Bronchial epithelial cell (primary cell): ENCODE measurements at regions not wholly inside any gene's neighbourhood (a gene's known extent, or its start where the extent isn't known, plus 50 kb on each side); places are given as distances from the start of the nearest gene placed in this dataset.

Source experiments
- DNase-seq: peaks from one replicate; pipeline ENCODE4 v3.0.0-alpha.2; 2010; ENCODE audit warnings: low read depth
- FAIRE-seq: peaks from 2 replicates; lab custom pipeline; 2011; peaks lifted over from hg19 to GRCh38; lab: Jason Lieb, UNC
- H3K27me3 ChIP-seq: 2 replicates; pipeline ENCODE4 v1.5.1; 2011; ENCODE audit warnings: low read length; ENCODE audit not compliant: control insufficient read depth, insufficient read depth
- H3K36me3 ChIP-seq: 2 replicates; pipeline ENCODE4 v1.5.1; 2011; ENCODE audit warnings: low read length; ENCODE audit not compliant: control insufficient read depth, insufficient read depth
- H3K4me3 ChIP-seq: 2 replicates; pipeline ENCODE4 v1.5.1; 2011; ENCODE audit warnings: mild to moderate bottlenecking, low read depth, low read length, control low read depth
- TF ChIP-seq, protein P1 (sequence below): IDR thresholded peaks from 2 replicates; pipeline ENCODE4 v1.5.1; 2011; ENCODE audit warnings: mild to moderate bottlenecking, moderate library complexity, low read length, control low read depth, inconsistent platforms; ENCODE audit not compliant: insufficient read depth, severe bottlenecking

DNA sequence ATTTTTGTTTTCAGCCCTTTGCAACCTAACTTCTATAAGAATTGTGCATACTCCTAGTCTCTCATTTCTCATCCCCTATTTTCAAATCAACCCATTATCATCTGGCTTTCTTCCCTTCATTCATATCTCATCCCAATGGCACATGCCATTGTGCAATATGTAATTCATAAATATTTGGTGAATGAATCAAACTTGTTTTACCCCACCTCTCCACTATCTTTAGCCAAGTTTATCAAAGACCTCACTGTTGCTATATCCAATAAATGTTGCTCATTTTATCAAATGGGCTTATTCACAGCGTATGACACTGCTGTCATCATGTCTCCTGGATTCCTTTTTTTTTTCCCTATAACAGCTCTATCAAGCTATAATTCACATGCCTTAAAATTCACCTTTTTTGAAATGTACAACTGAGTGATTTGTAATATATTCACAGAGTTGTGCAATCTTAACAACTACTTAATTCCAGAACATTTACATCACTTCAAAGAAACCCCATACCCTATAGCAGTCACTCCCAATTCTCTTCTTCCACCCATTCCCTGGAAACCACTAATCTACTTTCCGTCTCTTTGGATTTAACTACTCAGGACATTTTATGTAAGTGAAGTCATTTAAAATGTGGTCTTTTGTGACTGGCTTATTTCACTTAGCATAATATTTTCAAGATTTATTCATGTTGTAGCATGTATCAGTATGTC is 214.4 kb upstream of the PAPPA start:
- TF ChIP-seq, protein P1, sequence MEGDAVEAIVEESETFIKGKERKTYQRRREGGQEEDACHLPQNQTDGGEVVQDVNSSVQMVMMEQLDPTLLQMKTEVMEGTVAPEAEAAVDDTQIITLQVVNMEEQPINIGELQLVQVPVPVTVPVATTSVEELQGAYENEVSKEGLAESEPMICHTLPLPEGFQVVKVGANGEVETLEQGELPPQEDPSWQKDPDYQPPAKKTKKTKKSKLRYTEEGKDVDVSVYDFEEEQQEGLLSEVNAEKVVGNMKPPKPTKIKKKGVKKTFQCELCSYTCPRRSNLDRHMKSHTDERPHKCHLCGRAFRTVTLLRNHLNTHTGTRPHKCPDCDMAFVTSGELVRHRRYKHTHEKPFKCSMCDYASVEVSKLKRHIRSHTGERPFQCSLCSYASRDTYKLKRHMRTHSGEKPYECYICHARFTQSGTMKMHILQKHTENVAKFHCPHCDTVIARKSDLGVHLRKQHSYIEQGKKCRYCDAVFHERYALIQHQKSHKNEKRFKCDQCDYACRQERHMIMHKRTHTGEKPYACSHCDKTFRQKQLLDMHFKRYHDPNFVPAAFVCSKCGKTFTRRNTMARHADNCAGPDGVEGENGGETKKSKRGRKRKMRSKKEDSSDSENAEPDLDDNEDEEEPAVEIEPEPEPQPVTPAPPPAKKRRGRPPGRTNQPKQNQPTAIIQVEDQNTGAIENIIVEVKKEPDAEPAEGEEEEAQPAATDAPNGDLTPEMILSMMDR: no peak
- no peaks in the 10 kb centered on the region for H3K27me3 ChIP-seq
- H3K4me3 ChIP-seq: no peak overlapping the region
- no peak for FAIRE-seq
- peak; percentile 96 for DNase-seq
- no peaks in the 10 kb centered on the region for H3K36me3 ChIP-seq

DNA sequence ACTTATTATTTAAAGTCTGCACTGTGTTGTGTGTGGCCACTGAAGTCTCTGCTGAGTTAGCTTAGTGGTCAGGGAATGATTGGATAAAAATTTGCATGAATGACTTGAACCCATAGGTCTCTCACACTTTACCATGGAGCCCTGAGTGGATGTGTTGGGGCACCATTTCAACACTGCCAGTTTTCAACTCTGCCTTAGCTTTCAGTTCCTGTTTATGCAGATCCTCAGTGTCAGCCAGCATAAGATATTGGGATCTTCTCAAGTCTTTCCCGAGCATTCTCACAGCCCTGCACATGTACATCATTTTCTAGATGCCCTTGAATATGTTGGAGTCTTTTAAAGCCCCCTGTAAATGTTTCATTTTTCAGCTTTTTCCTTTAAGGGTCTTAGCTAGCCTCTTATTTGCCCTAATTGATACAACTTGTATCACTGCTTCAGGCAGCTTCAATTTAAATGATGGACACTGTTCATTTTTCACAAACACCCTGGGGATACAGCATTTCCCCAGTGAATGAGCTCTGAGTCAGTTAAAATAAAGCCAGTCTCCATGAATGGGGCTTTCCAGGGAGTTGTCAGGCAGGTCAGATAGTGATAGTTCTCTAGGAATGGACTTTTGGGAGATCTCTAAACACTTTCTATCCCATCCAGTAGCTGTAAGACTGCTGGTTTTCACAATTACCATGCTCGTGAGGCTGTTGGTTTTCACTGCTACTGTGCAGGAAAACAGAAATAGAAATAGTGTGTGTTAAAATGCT is 211.9 kb upstream of the PAPPA start:
- H3K36me3 ChIP-seq: no peaks in the 10 kb centered on the region
- FAIRE-seq: no peak
- H3K4me3 ChIP-seq: no peak overlapping the region
- H3K27me3 ChIP-seq: no peaks in the 10 kb centered on the region
- TF ChIP-seq, protein P1: no peak
- peak; percentile 87 for DNase-seq

DNA sequence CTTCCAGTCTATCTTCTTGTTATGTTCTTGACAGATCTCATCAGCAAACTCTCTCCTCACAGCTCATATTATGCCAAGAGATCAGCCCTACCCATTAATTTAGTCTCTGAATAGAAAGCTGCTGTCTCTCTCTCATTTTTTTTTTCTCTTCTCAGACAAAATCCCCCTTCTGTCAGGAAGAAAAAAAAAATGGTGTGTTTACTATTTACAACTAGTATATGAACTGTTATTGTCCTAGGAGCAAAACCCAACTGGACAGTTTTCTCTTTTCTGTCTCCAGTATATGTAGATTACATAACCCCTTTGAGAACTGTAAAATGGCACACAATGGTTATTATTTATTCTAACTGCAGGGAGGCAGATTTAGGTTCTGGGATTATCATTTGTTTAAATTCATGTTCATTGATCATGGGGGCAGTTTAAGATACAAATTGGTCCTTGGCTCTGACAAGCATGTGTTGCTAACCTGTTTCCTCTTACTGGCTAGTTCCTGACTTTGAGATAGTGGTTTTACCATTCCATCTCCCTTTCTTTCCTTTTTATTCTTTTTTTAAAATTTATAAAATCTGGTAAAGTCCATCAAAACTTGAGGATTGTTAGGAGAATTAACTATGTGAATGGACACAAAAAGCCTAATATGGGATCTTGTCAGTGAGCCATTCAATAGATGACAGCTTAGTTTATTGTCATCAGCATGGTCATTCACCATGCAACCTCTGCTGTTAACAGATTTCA is 210.0 kb upstream of the PAPPA start:
- TF ChIP-seq, protein P1: no peak
- Histone ChIP-seq H3K27me3 (no peaks in the 10 kb centered on the region), H3K4me3 (no peak overlapping the region), H3K36me3 (no peaks in the 10 kb centered on the region)
- FAIRE-seq (no peak), DNase-seq (no peak)

DNA sequence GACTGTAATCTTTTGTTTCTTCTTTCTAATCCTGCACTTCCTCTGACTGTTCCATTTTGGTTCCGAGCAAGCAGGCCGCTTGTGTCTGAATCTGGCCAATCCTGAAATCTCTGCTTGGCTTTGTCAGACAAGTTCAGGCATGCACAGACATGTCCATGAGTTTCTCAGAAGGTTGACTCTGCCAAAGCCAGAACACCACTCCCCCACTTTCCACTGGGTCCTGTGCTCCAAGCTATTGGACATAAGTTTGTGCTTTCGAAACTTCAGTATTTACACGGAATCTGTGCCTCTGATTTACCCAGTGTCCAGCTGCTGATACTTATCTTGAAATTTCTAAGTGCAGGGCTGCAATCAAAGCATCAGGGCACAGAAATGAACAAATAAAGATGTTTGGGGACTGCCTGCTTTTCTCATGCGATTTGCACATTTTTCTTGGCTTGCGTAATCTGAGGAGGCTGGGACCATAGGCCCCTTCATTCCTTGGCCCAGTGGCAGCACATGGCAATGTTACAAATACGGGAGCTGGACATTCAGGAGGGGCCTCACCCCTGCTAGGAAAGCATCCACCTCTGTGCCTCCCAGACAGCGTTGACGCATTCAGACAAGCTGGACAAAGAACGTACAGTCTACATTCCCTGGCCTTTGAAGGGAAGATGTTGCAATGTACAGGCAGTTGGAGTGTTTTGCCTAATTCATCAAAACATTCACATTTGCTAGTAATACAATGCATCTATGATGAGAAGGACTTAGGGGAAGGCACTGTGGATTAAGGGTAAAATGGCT is 209.2 kb upstream of the PAPPA start:
- TF ChIP-seq, protein P1: no peak
- H3K36me3 ChIP-seq: no peaks in the 10 kb centered on the region
- no peaks in the 10 kb centered on the region for H3K27me3 ChIP-seq
- DNase-seq (peak; percentile 97), FAIRE-seq (no peak)
- H3K4me3 ChIP-seq: no peak overlapping the region

DNA sequence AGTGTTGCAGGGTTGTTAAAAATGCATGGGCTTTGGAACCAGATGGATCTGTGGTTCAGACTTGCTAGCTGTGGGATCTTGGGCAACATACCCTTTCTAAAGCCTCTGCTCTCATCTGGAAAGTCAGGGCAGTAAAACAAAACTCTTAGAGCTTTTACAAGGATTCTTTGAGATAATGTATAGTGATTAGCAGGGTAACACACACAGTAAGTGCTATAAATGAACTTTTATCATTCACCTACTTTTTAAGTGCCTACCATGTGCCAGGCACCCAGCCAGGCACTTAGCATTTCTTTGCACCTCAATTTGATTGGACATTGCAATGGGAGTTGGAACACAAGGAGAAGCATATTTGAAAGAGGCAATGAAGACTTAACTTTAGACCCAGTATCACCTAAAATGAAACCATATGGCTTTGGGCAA is 208.6 kb upstream of the PAPPA start:
- Histone ChIP-seq H3K4me3 (no peak overlapping the region), H3K27me3 (no peaks in the 10 kb centered on the region), H3K36me3 (no peaks in the 10 kb centered on the region)
- FAIRE-seq (no peak), DNase-seq (no peak)
- TF ChIP-seq, protein P1: no peak
